DLD1 (cell line): ENCODE measurements at regions not wholly inside any gene's neighbourhood (a gene's known extent, or its start where the extent isn't known, plus 50 kb on each side); places are given as distances from the start of the nearest gene placed in this dataset.
"Not testable (repeated sequence)": the region's sequence is repeated elsewhere in the genome, so short reads cannot be mapped to it uniquely, and the experiment has no call there.

ENCODE experiments used
- in situ Hi-C: cut with HindIII; loops from 2 replicates; pipeline ENCODE4 v1.10.0; 2017; ENCODE audit warnings: low sequenced_read_pairs

DNA sequence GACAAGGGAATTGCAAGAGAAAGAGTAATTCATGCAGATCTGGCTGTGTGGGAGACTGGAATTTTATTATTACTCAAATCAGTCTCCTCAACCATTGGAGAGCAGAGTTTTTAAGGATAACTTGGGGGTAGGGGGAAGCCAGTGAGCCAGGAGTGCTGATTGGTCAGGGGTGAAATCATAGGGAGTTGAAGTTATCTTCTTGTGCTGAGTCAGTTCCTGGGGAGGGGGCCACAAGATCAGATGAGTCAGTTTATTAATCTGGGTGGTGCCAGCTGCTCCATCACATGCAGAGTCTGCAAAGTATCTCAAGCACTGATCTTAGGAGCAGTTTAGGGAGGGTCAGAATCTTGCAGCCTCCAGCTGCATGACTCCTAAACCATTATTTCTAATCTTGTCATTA lies 191.8 kb upstream of the IGF1 start:
- in situ Hi-C loops = not testable (repeated sequence)

DNA sequence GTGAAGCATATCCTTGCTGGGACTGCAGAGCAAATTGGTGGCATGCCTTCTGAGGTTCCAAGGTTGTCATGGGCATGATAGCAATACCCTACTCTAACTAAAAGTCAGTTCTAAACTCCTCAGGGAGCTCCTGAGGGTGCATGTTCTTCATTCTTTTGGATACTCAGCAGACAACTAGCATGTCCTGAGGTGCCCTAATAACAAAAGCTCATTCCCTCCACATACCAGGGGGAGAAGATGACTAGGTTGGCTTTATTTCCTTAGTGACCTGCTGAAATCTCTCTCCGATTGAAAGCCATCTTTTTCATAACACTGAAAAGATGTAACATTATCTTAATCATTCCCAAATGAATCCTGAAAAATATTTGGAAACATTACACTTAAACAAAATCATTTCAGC lies 188.7 kb upstream of the IGF1 start:
- in situ Hi-C loops = no loop called here

DNA sequence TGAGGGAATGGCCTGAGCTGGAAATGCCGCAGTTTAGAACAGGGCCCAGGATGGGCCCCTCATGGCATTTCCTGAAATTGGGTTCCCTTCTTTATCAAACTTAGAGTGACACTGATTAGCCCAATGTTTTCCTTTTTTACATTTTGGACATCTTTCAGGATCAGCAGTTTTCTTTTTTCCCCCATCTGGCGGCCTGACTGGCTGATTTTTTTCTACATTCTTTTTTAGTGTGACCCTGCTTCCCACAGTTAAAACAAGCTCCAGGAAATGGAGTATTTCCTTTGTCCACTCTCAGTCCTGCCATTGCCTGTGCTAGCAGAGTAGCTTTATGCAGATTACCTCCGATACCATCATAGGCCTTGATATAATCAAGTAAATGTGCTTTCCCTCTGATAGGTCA lies 185.8 kb upstream of the IGF1 start:
- in situ Hi-C loops = not testable (repeated sequence)

DNA sequence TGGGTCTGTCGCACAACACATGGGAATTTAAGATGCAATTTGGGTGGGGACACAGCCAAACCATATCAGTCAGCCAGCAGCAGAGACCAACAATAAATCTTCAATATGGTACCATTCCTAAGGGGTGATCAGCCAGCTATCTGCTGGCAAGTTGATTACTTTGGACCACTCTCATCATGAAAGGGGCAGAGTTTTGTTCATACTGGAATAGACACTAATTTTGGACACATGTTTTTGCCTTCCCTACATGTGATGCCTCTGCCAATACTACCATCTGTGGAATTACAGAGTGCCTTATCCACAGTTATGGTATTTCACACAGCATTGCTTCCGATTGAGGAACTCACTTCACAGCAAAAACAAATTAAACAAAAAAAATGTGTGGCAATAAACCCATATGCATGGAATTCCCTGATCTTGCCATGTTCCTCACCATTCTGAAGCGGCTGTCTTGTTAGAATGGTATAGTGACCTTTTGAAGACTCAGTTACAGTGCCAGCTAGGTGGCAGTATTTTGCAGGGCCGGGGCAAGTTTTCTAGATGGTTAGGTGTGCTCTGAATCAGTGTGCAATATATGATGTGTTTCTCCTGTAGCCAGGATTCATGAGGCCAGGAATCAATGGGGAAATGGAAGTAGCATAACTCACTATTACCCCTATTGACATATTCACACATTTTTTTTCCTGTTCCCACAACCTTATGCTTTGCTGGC lies 179.0 kb upstream of the IGF1 start:
- in situ Hi-C loops = no loop called here

DNA sequence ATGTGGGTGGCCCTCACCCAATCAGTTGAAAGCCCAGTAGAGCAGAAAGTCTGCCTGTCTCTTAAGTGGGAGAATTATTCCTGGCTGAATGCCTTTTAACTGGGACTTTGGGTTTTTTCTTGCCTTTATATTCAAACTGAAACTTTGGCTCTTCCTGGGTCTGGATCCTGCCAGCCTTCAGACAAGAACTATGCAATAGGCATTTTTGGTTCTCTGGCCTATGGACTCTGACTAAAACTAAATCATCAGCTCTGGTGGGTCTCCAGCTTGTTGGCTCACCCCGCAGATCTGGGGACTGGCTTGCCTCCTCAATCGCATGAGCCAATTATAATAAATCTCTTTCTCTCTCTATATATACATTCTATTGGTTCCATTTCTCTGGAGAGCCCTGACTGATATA lies 173.0 kb upstream of the IGF1 start:
- in situ Hi-C loops = no loop called here

DNA sequence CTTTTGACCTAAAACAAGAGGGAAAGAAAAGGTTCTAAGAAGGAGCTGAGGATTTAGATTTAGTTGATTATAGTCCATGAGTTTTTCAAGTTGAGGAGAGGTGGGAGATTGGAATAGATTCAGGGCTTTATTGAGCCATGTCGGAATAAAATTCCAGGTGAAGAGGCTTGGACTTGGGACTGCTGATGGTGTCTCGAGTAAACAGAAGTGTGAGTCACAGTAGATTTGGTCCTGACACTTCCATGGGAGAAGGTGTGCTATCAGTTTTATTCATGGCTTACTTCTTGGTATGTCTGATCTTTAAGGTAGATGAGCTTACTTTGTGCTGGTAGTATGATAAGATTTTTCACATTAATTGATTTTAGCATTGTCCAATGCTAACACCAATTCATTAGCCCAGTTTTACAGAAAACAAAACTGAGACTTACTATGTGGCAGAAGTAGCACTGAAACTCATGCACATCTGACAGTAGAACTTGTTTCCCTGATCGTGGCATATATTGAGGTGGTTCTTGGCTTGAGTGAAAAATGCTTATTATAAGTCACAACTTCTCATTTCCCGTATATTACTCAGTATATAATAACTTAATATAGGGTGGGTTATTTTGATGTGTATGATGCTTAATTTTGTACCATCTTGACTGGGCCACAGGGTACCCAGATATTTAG lies 172.4 kb upstream of the IGF1 start:
- in situ Hi-C loops = no loop called here

DNA sequence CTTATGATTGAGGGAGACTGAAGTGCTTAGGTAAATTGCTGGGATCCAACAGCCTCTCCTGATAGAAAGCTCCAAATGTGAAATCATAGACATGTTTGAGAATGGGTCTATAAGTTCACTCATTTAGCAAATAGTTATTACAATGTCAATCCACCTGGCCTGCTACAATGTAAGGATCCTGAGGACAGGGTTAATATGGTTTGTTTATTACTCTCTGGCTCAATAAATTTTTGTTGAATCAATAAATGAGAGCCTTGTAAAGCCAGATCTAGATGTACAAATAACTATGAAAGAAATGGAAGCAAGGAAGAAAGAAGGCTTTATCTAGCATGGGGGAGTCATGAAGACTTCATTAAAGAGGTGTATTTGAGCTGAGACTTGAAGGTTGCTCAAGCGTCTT lies 165.6 kb upstream of the IGF1 start:
- in situ Hi-C loops = no loop called here

DNA sequence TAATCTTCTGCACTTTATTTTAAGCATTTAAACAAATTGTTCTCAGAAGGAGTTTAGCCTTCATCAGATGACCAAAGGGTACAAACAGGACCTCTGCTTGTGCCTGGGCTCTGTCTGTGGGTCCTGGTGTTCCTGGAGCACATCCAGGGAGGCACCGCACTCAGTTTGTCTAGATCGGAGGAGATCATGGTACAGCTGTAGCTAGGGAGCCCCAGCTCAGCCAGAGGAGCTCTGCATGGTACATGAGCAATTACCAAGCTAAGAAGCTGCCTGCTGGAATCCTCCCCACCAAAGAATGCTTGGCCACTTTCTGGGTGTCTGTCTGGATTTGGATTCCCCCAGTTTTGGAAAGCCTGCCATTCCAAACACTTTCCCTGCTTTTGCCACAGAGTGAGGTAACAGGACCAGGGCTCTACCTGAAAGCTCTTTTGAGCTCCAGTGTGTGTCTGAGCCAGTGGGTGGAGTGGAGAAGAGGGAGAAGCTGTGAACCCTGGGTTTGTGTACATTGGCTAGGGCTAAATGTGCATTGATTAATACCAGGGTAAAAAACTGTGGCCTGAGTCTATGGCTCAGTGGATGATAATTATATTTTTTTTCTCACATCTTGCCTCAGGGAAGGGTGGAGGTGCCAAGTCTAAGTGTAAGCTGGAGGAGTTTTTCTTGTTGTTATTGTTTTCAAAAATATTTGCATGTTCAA lies 163.7 kb upstream of the IGF1 start:
- in situ Hi-C loops = no loop called here

DNA sequence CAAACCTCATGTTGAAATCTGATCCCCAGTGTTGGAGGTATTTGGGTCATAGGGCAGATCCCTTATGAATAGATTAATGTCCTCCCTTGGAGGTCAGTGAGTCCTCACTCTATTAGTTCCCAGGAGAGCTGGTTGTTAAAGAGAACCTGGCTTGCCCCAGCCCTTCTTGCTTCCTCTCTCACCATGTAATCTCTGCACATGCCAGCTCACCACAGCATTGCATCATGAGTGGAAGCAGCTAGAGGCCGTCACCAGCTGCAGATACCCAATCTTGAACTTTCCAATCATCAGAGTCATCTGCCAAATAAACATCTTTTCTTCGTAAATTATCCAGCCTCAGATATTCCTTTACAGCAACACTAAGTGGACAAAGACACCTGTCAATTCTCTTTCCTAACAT lies 161.8 kb upstream of the IGF1 start:
- in situ Hi-C loops = no loop called here

DNA sequence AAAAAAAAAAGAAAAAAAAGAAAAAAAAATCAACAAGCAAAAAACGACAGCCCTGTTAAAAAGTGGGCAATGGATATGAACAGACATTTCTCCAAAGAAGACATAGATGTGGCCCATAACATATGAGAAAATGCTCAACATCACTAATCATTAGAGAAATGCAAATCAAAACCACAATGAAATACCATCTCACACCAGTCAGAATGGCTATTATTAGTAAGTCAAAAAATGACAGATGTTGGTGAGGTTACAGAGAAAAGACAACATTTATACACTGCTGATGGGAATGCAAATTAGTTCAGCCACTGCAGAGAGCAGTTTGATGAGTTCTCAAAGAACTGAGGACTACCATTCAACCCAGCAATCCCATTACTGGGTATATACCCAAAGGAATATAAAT lies 160.3 kb upstream of the IGF1 start:
- in situ Hi-C loops = not testable (repeated sequence)

DNA sequence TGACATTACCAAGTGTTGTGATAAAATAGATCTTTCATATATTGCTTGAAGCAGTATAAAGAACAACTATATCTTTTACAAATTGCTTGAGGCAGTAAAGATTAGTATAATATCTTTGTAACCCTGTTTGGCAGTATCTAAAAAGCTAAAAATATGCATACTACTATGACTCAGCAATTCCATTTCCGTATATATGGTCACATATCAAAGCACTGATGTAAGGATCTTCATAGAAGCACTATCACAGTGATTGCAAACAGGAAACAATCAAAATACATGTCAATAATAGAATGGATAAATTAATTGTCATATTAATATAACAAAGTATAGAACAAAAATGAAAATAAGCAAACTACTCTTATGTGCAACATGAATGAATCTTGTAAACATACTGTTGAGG lies 158.4 kb upstream of the IGF1 start:
- in situ Hi-C loops = no loop called here

DNA sequence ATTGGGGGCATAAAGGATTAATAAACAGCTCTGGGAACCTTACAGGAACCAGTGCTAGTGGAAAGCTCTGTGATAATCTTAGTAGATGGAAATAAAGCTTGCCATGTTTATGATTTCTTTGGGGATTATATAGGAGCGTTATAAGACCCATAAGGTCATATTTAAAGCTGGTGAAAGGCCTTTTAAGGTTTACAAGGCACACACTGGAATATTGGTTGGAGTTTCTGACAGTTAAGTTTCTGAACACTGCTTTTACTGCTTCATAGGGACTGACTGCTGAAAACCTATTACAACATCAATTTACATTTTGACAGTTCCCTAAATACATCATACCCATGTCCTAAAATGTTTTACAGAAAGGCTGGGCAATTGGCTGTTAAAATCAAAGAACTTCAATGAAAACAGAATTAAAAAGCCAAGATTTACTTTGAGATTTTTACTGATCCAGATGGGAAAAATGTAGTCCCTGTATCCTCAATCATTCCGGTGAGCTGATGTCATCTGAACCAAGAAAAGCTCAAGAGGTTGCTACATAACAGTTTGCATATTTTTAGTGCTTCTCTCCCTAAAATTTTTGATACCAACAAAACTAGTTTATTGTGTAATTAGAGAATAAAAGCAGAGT lies 153.7 kb upstream of the IGF1 start:
- in situ Hi-C loops = no loop called here

DNA sequence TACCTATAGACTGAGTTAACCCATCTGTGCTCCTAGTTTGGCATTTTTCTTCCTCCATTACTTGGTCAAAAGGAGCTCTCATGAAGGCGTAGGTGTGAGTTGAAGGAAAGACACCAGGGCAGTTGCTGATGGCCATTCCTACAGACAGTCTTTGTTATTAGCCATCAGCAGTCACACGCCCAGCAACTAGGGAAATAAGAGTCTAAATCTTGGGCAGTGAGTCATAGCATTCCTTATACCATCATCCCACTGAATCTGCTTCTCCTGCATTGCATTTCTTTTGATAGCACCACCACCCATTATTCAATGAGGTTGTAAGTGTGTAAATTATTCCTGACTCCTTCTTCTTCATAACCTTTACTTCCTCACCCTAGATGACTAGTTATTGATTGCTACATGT lies 150.9 kb upstream of the IGF1 start:
- in situ Hi-C loops = no loop called here

DNA sequence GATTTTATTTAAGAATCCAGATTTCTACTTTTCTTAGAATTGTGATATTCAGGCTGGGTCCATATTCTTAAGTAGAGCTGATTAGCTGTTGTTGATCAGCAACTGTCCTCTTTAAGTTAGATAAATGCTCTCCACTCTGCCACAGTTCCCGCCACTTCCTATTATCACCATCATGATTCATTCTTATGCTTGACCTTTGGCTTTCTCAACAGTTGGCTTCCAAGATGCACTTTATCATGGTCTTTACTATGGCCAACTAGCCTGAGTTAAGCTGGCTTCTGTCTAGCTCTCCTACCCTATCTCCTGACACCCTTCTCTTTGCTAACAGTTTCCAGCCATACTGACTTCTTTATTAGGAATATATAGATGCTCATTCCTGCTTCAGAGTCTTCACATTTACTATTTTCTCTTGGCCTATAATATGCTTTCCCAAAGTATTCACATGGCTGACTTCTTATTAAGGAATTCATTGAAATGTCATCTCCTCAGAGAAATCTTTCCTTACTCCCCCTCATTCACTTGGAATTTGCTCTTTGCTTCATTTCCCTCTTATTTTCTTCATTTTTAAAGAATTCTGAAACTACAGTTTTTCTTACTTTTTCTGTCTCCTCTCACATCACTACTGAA lies 149.0 kb upstream of the IGF1 start:
- in situ Hi-C loops = no loop called here

DNA sequence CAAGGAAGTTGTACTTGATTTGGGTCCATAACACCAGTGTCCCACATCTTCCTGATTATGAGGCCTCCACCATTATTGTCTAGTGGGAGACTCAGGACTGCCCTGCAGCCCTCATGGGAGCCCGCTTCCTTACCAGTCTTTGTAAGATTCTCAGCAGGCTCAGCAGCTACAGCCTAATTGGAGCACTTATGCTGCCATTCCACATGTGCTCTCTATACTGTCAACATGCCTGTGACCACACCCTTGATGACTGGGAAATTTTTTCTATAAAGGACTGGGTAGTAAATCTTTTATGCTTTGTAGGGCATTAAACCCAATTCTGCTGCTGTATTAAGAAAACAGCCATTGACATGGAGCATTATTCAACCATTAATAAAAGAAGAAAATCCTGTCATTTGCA lies 145.5 kb upstream of the IGF1 start:
- in situ Hi-C loops = no loop called here

DNA sequence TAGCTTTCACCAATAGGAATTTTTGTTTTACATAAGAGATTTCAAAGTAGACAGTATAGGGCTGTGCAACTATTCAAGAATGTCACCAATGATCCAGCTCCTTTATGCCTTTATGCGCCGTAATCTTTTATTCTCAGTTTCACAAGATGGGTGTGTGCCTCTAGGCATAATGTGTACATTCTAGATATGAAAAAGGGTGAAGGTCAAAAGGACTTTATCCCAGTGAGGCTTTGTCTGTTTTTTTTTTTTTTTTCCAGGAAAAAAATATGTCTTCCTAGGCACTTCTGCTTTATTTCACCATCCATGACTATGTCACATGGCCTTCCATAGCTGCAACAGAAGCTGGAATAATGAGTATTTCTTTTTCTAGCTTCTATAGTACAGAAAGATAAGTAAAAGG lies 142.3 kb upstream of the IGF1 start:
- in situ Hi-C loops = no loop called here

DNA sequence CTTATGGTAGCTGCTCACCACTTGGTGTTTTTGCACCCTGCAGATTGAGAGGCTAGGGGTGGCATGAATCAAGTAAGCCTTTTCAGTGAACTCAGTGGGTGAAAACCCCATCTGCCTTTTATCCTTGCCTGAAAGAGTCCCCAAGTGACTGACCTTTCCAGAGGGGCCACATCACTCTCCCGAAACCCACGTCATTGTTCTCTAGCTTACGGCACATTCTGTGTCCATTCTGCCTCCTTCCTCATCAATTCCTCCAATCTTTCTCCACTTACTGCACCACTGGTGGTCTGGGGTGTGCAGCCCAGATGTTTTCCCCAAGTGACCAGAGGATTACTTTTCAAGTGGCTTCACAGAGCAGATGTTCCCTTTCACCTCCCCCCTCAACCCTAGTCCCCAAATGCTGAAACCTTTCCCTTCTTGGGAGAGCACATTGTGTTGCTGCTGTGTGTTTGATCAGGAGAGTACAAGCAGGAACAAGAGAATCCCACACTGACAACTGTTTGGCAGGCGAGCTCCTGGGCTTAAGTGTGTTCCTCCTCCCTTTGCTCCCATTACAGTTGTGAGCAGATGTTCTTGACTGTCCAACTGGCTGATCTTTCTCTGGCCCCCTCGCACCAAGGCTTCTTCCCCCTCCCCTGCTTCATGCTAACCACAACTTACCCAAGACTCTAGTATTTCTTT lies 138.0 kb upstream of the IGF1 start:
- in situ Hi-C loops = no loop called here

DNA sequence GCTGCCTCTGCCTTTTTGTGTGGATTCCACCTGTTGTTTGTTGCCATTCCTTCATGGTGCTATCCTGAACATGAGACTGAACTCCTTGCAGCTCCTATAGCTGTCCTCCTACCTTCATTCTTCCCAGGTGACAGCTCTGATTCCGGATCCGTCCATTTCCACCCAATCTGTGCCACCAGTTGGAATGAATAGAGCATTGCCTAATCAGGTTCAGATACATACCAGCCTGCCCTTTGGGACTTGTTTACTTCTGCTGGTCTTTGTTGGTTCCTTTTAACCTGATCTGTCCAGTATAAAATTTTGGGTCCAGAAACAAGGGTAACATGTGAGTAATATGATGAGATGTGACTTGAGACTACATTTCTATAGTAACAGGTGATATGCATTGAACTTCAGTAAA lies 136.3 kb upstream of the IGF1 start:
- in situ Hi-C loops = no loop called here

DNA sequence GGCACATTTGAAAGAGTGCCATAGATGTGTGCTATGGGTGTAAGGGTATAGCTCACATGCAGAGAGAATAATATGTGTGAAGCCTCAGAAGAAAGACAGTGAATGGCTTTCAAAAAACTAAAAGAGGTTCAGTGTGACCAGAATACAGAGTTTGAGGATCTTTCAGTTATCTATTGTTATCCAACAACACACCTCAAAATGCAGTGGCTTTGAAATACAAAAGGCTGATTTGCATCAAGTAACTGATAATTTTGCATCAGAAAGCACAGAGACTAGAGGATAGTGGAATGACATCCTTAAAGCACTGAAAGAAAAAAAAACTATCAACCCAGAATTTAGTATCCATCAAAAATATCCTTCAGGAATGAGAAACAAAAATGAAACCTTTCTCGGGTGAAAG lies 131.6 kb upstream of the IGF1 start:
- in situ Hi-C loops = no loop called here

DNA sequence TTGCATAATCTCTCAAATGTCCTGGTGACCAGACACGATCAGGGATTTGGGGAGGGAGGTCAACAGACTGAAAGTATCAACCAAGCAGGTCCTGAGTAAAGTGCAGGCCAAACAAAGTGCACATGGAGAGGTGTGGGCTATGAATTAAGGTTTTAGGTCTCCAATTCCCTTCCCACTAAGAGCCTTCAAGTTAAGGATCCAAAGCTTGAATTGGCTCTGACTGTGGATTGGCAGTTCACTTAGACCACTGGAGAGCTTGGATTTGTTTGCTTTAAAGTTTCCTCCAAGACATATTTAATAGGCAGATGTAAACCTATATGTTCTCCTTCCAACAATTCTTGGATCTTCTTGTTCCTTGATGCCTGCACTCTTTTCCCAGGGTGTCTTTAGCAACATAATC lies 129.6 kb upstream of the IGF1 start:
- in situ Hi-C loops = no loop called here

DNA sequence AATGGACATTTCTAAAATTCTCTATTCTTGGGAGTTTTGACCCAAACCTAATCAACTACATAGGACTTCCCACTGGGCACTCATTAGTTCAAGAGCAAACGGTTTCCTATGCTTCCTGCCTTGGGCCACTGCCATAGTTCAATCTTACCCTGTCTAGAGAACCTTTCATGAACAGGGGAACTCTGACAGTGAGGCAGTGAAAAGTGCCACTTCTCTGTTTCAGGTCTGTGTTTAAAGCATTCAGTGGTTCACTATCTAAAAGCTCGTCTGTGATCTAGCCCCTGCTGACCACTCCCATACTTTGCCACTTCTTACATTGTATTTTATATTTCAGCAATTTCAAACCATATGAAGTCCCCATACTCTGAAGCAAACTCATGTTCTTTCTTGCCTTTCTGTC lies 122.7 kb upstream of the IGF1 start:
- in situ Hi-C loops = no loop called here
